Activated CD4-positive, alpha-beta memory T cell treated with anti-CD3 and anti-CD28 coated beads, Interleukin-2, amount 10 ng/mL, durations not matched to agents 7 days and 5 days (primary cell): ENCODE measurements at regions not wholly inside any gene's neighbourhood (a gene's known extent, or its start where the extent isn't known, plus 50 kb on each side); places are given as distances from the start of the nearest gene placed in this dataset.
"Not testable (repeated sequence)": the region's sequence is repeated elsewhere in the genome, so short reads cannot be mapped to it uniquely, and the experiment has no call there.

Source experiments
- CTCF ChIA-PET: fragments of 350-600 bp; sonication (Branson Sonifier 250); formaldehyde crosslinking; loops from one replicate; lab custom pipeline; 2021; ENCODE audit warnings: antibody characterized with exemption, inconsistent platforms; lab: Charles Lee
- POLR2A ChIA-PET: fragments of 350-600 bp; sonication (Branson Sonifier 250); formaldehyde crosslinking; loops from one replicate; lab custom pipeline; 2021; ENCODE audit warnings: antibody characterized with exemption; lab: Charles Lee
- DNase-seq: peaks from one replicate; pipeline ENCODE4 v3.0.0-alpha.2; 2020
- H3K27ac Mint-ChIP-seq: one replicate; pipeline ENCODE4 v1.8.0; 2021; ENCODE audit warnings: mild to moderate bottlenecking, mixed read lengths
- H3K27me3 Mint-ChIP-seq: one replicate; pipeline ENCODE4 v1.8.0; 2021; ENCODE audit warnings: mixed read lengths
- H3K36me3 Mint-ChIP-seq: one replicate; pipeline ENCODE4 v1.8.0; 2021; ENCODE audit warnings: low read depth, mixed read lengths
- H3K4me1 Mint-ChIP-seq: one replicate; pipeline ENCODE4 v1.8.0; 2021; ENCODE audit warnings: mixed read lengths
- H3K4me3 Mint-ChIP-seq: one replicate; pipeline ENCODE4 v1.8.0; 2021; ENCODE audit warnings: mild to moderate bottlenecking, mixed read lengths
- H3K9me3 Mint-ChIP-seq: one replicate; pipeline ENCODE4 v1.8.0; 2021; ENCODE audit warnings: mixed read lengths

DNA sequence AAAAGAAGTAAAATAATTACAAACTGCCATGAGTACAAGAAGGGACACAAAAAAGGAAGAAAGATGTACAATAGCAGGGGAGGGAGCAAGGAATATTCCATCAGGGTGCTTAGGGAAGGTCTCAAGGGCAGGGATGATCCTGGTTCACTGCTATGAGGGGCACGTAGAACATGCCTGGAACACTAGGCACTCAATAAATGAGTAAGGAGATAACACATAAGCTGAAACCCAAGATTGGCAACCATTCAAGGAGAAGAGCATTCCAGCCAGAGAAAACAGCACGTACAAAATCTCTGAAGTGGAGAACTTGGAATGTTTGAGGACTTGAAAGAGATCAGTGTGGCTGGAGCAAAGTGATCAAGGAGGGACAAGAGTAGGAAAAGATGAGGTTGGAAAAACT lies 103.2 kb downstream of the FAM161A start:
- no peaks in the 10 kb centered on the region for H3K4me1 Mint-ChIP-seq
- no peaks in the 10 kb centered on the region for H3K36me3 Mint-ChIP-seq
- H3K9me3 Mint-ChIP-seq = peaks cover 6% of the 10 kb centered on the region
- no peak overlapping the region for H3K4me3 Mint-ChIP-seq
- peaks cover 3% of the 10 kb centered on the region for H3K27me3 Mint-ChIP-seq
- no peak for DNase-seq
- ChIA-PET CTCF (no interaction called here), POLR2A (no interaction called here)
- H3K27ac Mint-ChIP-seq = no peak overlapping the region

DNA sequence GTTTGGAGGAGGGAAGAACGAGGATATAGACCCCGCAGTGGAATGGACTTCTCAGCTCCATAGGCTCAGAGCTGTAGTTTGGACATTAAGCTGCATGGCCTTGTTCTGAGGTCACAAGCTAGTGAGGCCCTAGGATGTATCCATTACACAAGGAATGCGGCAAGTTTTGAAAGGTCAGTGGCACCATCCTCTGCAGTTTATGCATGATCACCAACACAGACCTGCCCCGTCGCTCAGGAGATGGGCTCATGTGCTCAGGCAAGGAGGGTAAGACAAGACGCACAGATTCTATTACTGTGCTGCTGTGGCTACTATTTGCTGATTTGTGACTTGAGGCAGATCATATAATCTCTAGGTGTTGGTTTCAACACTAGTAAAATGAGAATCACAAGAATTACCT lies 110.9 kb downstream of the FAM161A start:
- no peak for DNase-seq
- peaks cover 3% of the 10 kb centered on the region for H3K27me3 Mint-ChIP-seq
- H3K27ac Mint-ChIP-seq = no peak overlapping the region
- no peaks in the 10 kb centered on the region for H3K36me3 Mint-ChIP-seq
- ChIA-PET POLR2A (no interaction called here), CTCF (no interaction called here)
- no peaks in the 10 kb centered on the region for H3K9me3 Mint-ChIP-seq
- H3K4me1 Mint-ChIP-seq = no peaks in the 10 kb centered on the region
- H3K4me3 Mint-ChIP-seq = no peak overlapping the region

DNA sequence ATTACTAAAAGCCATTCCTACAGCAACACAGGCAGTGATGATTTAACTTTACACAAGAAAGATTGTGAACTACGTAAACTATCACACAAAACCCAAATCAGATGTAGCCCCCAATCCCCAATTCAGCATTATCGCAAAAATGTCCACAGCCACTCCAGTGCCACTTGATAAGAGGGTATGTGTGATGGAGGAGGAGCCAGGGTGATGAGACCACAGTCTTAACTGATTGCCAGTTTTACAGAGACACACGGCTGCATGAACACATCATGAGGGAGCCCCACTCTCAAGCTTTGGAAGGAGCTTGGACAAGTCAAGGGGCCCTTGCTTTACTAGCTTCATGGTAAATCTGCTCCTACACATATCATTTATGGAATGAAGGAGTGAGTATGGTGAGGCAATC lies 116.0 kb downstream of the FAM161A start:
- Mint-ChIP-seq H3K4me1 (no peaks in the 10 kb centered on the region), H3K27ac (no peak overlapping the region), H3K36me3 (no peaks in the 10 kb centered on the region), H3K4me3 (no peak overlapping the region), H3K27me3 (peaks cover 3% of the 10 kb centered on the region), H3K9me3 (no peaks in the 10 kb centered on the region)
- ChIA-PET POLR2A (no interaction called here), CTCF (no interaction called here)
- no peak for DNase-seq

DNA sequence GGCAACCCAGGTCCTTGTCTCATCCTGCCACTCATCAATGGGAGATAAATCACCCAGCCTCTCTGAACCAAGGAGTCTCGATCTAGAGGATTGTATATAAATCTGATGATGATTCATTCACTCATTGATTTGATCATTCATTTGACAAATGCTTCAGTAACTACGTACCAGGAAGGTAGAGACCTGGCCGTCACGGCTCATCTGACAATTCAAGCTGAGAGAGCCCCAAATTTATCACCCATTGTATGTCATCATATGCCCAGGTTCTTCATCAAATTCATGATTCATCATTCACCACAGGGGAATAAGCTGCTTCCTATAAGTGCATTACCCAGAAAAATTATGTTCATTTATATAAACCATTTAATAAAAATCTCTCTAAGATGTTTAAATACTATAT lies 116.9 kb downstream of the FAM161A start:
- Mint-ChIP-seq H3K4me3 (no peak overlapping the region), H3K27me3 (peaks cover 3% of the 10 kb centered on the region), H3K36me3 (no peaks in the 10 kb centered on the region), H3K4me1 (no peaks in the 10 kb centered on the region), H3K9me3 (no peaks in the 10 kb centered on the region), H3K27ac (no peak overlapping the region)
- DNase-seq = no peak
- POLR2A ChIA-PET = no interaction called here
- CTCF ChIA-PET = interaction anchor here (0.7 kb wide), 1 partner anchor 252 kb away, joined by 4 read pairs; no protein-coding TSS in a partner anchor

DNA sequence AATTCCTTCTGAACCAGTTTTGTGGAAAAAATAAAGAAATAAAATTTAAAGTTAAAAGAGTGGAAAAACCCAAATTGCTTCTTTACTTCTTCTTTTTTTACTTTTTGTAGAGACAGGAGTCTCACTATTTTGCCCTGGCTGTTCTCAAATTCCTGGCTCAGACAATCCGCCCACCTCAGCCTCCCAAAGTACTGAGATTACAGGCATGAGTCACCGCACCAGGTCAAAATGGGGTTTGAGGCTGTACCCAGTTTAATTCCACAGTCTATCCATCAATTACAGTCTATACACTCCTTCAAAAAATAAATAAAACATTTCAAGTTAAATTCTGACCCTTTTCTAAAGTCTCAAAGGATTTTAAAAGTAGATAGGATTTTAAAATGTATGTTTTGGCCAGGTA lies 120.3 kb downstream of the FAM161A start:
- ChIA-PET POLR2A (no interaction called here), CTCF (no interaction called here)
- Mint-ChIP-seq H3K27me3 (peaks cover 7% of the 10 kb centered on the region), H3K9me3 (no peaks in the 10 kb centered on the region), H3K4me3 (no peak overlapping the region), H3K36me3 (no peaks in the 10 kb centered on the region), H3K27ac (no peak overlapping the region), H3K4me1 (no peaks in the 10 kb centered on the region)
- no peak for DNase-seq

DNA sequence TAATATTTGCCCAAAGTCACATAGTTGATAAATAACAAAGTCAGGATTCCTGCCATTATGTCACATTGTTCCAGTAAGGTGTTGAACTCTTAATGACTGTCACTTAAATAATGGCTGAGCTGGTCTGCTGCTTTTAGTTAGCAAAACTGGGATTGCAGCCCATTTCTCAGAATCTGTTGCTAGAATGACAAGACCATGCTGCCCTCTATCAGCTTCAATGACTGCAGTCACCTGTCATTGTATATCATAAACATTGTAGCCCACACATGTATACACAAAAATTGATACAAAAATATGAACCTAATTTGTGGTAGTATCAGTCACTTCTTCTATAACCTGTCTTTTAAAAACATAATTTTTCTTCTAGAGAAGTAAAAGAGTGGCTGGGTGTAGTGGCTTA lies 121.1 kb downstream of the FAM161A start:
- Mint-ChIP-seq H3K4me3 (no peak overlapping the region), H3K36me3 (no peaks in the 10 kb centered on the region), H3K27me3 (peaks cover 9% of the 10 kb centered on the region), H3K27ac (no peak overlapping the region), H3K4me1 (no peaks in the 10 kb centered on the region), H3K9me3 (no peaks in the 10 kb centered on the region)
- ChIA-PET CTCF (no interaction called here), POLR2A (no interaction called here)
- DNase-seq = no peak

DNA sequence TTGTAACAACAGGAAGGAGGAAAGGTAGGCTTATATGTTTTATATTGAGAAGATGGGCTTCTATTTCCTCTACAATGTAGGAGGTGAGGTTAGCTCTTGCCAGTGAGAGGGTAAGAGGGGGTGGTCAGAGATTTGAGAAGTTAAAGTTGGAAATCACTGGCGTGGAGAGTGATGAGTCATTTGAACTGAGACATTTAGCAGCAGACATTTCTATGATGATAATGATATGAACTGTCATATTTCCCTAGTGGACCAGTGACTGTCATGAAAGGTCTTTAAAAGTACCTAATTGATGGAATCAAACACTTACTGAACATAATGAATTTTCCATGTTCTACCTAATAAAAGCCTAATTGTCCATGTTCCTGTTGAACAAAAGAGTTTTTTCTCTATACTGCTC lies 126.1 kb downstream of the FAM161A start:
- H3K9me3 Mint-ChIP-seq = peaks cover 5% of the 10 kb centered on the region
- ChIA-PET CTCF (interaction anchor here (0.6 kb wide), 1 partner anchor 13 kb away, joined by 3 read pairs; no protein-coding TSS in a partner anchor), POLR2A (no interaction called here)
- no peak for DNase-seq
- no peak overlapping the region for H3K27ac Mint-ChIP-seq
- H3K4me3 Mint-ChIP-seq = no peak overlapping the region
- no peaks in the 10 kb centered on the region for H3K36me3 Mint-ChIP-seq
- H3K4me1 Mint-ChIP-seq = no peaks in the 10 kb centered on the region
- peaks cover 14% of the 10 kb centered on the region for H3K27me3 Mint-ChIP-seq

DNA sequence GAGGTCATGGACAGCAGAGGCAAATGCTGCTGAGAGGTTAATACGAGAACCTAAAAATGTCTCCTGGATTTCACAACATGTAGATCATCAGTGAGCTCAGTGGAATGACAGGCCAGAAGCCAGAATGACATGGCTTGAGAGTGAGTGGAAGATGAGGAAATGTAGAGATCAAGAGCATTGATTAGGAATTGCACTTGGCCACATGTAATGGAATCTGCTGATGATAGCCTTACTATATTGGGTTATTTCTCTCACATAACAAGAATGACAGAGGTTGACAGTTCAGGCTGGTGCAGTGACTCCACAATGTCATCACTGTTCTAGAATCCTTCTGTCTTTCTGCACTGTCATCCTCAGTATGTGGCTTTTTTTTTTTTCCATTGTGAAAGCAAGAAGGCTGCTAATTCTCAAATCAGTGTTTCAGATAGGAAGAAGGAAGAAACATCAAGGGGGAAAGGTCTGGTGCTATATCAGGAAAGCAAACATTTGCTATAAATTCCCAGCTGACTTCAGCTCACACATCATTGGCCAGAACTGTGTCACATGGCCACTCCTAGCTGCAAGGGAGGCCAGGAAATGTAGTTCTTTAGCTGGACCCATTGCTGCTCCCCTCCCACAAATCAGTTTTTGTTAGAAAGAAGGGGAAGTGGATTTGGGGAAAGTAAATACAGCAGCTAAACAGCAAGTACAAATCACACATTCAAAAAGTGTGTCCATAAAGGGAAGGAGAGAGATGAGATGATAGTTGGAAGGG lies 127.2 kb downstream of the FAM161A start:
- CTCF ChIA-PET = no interaction called here
- H3K27ac Mint-ChIP-seq = no peak overlapping the region

DNA sequence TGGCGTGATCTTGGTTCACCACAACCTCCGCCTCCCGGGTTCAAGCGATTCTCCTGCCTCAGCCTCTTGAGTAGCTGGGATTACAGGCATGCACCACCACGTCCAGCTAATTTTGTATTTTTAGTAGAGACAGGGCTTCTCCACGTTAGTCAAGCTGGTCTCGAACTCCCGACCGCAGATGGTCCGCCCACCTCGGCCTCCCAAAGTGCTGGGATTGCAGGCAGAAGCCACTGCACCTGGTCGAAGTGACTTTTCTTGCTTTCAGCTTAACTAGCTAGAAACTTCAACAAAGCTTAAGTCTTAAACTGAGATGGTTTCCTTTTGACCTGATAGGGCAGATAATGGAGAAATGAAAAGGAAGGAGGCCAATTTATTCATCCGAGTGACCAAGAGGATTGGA lies 130.5 kb downstream of the FAM161A start:
- H3K9me3 Mint-ChIP-seq, H3K36me3 Mint-ChIP-seq, H3K27ac Mint-ChIP-seq, H3K4me3 Mint-ChIP-seq, POLR2A ChIA-PET, H3K4me1 Mint-ChIP-seq, DNase-seq: not testable (repeated sequence)
- CTCF ChIA-PET = interaction anchor here (0.6 to 1.3 kb wide), 2 partner anchors 38 to 69 kb away, joined by 3 read pairs; no protein-coding TSS in a partner anchor
- H3K27me3 Mint-ChIP-seq = peaks cover 13% of the 10 kb centered on the region

More for the DNA sequence above, 127.2 kb downstream of the FAM161A start:
- no peak for DNase-seq
- Mint-ChIP-seq H3K4me1 (no peaks in the 10 kb centered on the region), H3K27me3 (peaks cover 14% of the 10 kb centered on the region), H3K36me3 (no peaks in the 10 kb centered on the region), H3K9me3 (peaks cover 5% of the 10 kb centered on the region), H3K4me3 (no peak overlapping the region)
- POLR2A ChIA-PET = no interaction called here

DNA sequence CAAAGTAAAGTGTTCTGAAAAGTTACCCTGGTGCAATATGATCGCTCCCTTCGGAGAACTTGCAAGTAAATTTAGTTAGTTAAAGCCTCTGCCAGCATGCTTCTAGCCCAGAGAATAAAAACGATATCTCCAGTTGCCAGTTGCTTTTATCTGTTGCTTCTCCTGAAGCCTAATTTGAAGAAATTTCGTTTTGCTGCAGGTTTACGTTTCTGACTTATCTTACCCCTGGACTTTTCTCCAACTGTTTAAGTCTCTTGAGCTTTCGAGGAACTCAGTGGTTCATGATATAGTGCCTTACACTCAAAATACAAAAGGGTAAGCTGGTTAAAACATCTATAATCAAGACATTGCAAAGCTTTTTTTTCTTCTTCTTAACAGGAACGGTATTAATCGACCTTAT lies 131.1 kb downstream of the FAM161A start:
- DNase-seq = no peak
- H3K9me3 Mint-ChIP-seq = peaks cover 5% of the 10 kb centered on the region
- no peaks in the 10 kb centered on the region for H3K36me3 Mint-ChIP-seq
- H3K27me3 Mint-ChIP-seq = peaks cover 10% of the 10 kb centered on the region
- POLR2A ChIA-PET = no interaction called here
- no peaks in the 10 kb centered on the region for H3K4me1 Mint-ChIP-seq
- no peak overlapping the region for H3K27ac Mint-ChIP-seq
- CTCF ChIA-PET = no interaction called here
- H3K4me3 Mint-ChIP-seq = no peak overlapping the region

DNA sequence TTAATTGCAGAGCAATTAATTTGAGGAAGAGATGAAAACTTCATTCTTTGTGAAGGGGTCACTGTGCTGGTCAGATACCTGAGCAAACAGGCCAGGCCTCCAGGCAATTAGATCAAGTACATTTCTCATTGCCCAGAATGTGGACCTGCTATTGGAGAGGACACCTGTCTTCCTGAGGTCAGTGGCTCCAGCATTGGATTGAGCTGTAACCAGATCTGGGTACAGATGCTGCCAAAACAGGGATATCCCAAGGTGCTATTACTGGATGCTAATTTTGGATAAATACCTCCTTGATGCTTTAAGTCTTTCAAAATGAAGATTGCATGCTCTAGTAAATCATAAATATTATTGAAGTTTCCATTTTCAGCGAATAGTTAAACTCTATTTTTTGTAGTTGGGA lies 131.5 kb downstream of the FAM161A start:
- POLR2A ChIA-PET = no interaction called here
- H3K36me3 Mint-ChIP-seq = no peaks in the 10 kb centered on the region
- no peak for DNase-seq
- peaks cover 8% of the 10 kb centered on the region for H3K27me3 Mint-ChIP-seq
- peaks cover 5% of the 10 kb centered on the region for H3K9me3 Mint-ChIP-seq
- no peaks in the 10 kb centered on the region for H3K4me1 Mint-ChIP-seq
- H3K27ac Mint-ChIP-seq = no peak overlapping the region
- H3K4me3 Mint-ChIP-seq = no peak overlapping the region
- CTCF ChIA-PET = no interaction called here

DNA sequence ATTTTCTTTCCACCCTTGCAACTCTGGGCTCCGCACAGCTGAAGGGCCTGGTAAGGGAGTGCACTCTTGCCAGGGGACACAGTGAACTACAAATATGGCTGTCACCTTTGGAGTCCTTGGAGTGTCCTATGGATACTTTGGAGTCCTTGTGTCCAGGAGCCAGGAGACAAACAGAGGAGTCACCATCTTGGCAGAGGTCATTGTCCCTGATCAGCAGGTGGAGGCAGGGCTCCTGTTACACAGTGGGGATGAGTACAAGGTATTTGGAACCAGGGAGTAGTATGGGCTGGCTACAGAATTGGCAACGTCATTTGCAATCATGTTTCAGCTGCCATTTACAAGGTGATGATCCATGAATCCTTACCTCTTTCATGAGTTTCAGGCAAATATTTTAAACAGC lies 132.5 kb downstream of the FAM161A start:
- ChIA-PET POLR2A (interaction anchor here (0.8 kb wide), 1 partner anchor 28 kb away, joined by 3 read pairs; no protein-coding TSS in a partner anchor), CTCF (no interaction called here)
- Mint-ChIP-seq H3K9me3 (no peaks in the 10 kb centered on the region), H3K4me3 (no peak overlapping the region), H3K4me1 (no peaks in the 10 kb centered on the region), H3K36me3 (no peaks in the 10 kb centered on the region), H3K27ac (no peak overlapping the region), H3K27me3 (peaks cover 3% of the 10 kb centered on the region)
- no peak for DNase-seq

DNA sequence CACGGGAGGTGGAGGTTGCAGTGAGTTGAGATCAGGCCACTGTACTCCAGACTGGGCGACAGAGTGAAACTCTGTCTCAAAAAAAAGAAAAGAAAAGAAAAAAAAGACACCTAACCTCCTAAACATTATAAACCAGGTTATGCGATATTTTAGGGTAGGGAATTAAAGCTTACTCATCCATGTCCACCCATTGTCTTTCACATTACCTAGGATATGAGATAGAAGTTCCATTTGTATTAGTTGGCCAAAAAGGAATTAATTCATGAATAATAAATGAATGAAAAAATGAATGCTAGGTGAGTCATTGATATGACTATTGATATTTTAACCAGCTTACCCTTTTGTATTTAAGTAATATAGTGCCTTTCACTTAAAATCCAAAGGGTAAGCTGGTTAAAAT lies 132.9 kb downstream of the FAM161A start:
- Mint-ChIP-seq H3K4me1 (no peaks in the 10 kb centered on the region), H3K27ac (no peak overlapping the region), H3K4me3 (no peak overlapping the region), H3K27me3 (peaks cover 3% of the 10 kb centered on the region), H3K36me3 (no peaks in the 10 kb centered on the region), H3K9me3 (no peaks in the 10 kb centered on the region)
- DNase-seq = no peak
- ChIA-PET CTCF (no interaction called here), POLR2A (interaction anchor here (0.8 kb wide), 1 partner anchor 28 kb away, joined by 3 read pairs; no protein-coding TSS in a partner anchor)

DNA sequence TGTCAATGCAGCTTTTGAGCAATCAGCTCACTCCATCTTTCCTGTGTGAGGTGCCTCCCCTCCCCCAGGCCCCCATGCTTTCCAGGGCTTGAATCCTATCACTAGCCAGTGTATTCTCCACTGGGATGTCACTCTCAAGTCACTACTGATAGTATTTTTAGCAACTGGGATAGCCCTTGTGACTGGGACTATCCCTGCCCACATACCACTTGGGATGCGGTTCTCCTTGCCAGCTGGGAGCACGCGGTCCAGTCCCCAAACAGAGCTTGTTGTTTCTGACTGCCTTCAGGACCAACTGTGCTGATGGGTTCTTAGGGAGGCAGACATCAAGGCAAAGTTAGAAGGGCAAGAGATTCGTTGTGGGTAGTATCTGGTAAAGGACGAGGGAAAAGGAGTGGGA lies 134.9 kb downstream of the FAM161A start:
- Mint-ChIP-seq H3K27ac (no peak overlapping the region), H3K27me3 (peaks cover 3% of the 10 kb centered on the region), H3K4me3 (no peak overlapping the region), H3K36me3 (no peaks in the 10 kb centered on the region), H3K4me1 (no peaks in the 10 kb centered on the region), H3K9me3 (no peaks in the 10 kb centered on the region)
- CTCF ChIA-PET = no interaction called here
- no peak for DNase-seq
- POLR2A ChIA-PET = no interaction called here
